ENCODE measurements at regions not wholly inside any gene's neighbourhood (a gene's known extent, or its start where the extent isn't known, plus 50 kb on each side); places are given as distances from the start of the nearest gene placed in this dataset.

- TF ChIP-seq EZH2phosphoT487 (IDR thresholded peaks at IDR 0.05; ENCODE audit: low read depth, severe bottlenecking, unreplicated experiment) (no peak), CTCF (IDR thresholded peaks at IDR 0.05; ENCODE audit: poor library complexity) (no peak), EZH2 (IDR thresholded peaks at IDR 0.05; ENCODE audit: borderline replicate concordance) (no peak)
These were observed 481.8 kb downstream of the GRXCR1 start for GRCh38 chr4:43374216-43374751.

DNA sequence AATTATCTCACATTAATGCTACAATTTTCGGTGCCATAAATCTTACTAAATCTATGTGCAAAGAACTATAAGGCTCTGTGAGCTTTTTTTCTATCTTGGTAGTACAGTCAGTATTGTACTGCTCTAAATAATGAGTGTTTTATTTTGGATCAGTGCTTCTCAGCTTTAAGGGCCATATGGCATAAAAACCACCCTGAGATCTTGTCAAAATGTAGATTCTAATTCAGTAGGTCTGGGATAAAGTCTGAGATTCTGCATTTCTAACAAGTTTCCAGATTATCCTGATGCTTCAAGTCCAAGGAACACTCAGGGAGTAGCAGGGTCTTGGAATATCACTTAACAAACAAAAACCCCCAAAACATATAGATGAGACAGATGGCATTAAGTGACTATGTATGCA is 486.5 kb downstream of the GRXCR1 start:
- Histone ChIP-seq H3K36me3 (replicated peaks; ENCODE audit: insufficient read depth, low read depth) (no peaks in the 10 kb centered on the region), H3K27ac (no peak overlapping the region), H3K9me3 (ENCODE audit: low read depth) (no peaks in the 10 kb centered on the region), H4K20me1 (ENCODE audit: insufficient read depth, poor library complexity, severe bottlenecking) (no peaks in the 10 kb centered on the region), H3K4me3 (no peak overlapping the region), H3K27me3 (no peaks in the 10 kb centered on the region), H3K79me2 (no peaks in the 10 kb centered on the region), H3K4me2 (no peak overlapping the region), H3K4me1 (ENCODE audit: insufficient read depth) (no peaks in the 10 kb centered on the region), H2AFZ (no peak overlapping the region), H3K9me2 (replicated peaks; ENCODE audit: insufficient read depth) (peaks cover 3% of the 10 kb centered on the region)
- no peak for TF ChIP-seq EZH2 (IDR thresholded peaks at IDR 0.05; ENCODE audit: borderline replicate concordance)
- TF ChIP-seq EZH2phosphoT487 (IDR thresholded peaks at IDR 0.05; ENCODE audit: low read depth, severe bottlenecking, unreplicated experiment): no peak
- TF ChIP-seq CTCF (IDR thresholded peaks at IDR 0.05; ENCODE audit: poor library complexity): no peak
- 92% methylated on average over 1 of the region's 1 CpG for WGBS (ENCODE audit: low lambda C conversion rate, missing lambda C conversion rate)
- no peak for DNase-seq (ENCODE audit: low spot score)

More at GRCh38 chr4:43374216-43374751, 481.8 kb downstream of the GRXCR1 start:
- Histone ChIP-seq H3K79me2 (no peaks in the 10 kb centered on the region), H3K4me1 (ENCODE audit: insufficient read depth) (no peaks in the 10 kb centered on the region), H4K20me1 (ENCODE audit: insufficient read depth, poor library complexity, severe bottlenecking) (no peaks in the 10 kb centered on the region), H3K4me3 (no peak overlapping the region), H3K9me2 (replicated peaks; ENCODE audit: insufficient read depth) (peaks cover 3% of the 10 kb centered on the region), H3K27me3 (no peaks in the 10 kb centered on the region), H3K9me3 (ENCODE audit: low read depth) (no peaks in the 10 kb centered on the region), H2AFZ (no peak overlapping the region), H3K36me3 (replicated peaks; ENCODE audit: insufficient read depth, low read depth) (no peaks in the 10 kb centered on the region), H3K27ac (no peak overlapping the region), H3K4me2 (no peak overlapping the region)
- 63% methylated on average over 1 of the region's 1 CpG for WGBS (ENCODE audit: low lambda C conversion rate, missing lambda C conversion rate)
- DNase-seq (ENCODE audit: low spot score): no peak

GRCh38 chr4:43380093-43380492 is 487.6 kb downstream of the GRXCR1 start:
- WGBS (ENCODE audit: low lambda C conversion rate, missing lambda C conversion rate): 82% methylated on average over 2 of the region's 2 CpGs
- no peaks in the 10 kb centered on the region for H3K4me1 ChIP-seq (ENCODE audit: insufficient read depth)
- no peaks in the 10 kb centered on the region for H3K27me3 ChIP-seq
- no peaks in the 10 kb centered on the region for H3K9me3 ChIP-seq (ENCODE audit: low read depth)
- H3K27ac ChIP-seq: no peak overlapping the region
- TF ChIP-seq EZH2phosphoT487 (IDR thresholded peaks at IDR 0.05; ENCODE audit: low read depth, severe bottlenecking, unreplicated experiment) (no peak), CTCF (IDR thresholded peaks at IDR 0.05; ENCODE audit: poor library complexity) (no peak), EZH2 (IDR thresholded peaks at IDR 0.05; ENCODE audit: borderline replicate concordance) (no peak)
- H3K4me3 ChIP-seq: no peak overlapping the region
- DNase-seq (ENCODE audit: low spot score): no peak
- H3K4me2 ChIP-seq: no peak overlapping the region
- H2AFZ ChIP-seq: no peak overlapping the region
- H3K9me2 ChIP-seq (replicated peaks; ENCODE audit: insufficient read depth): peaks cover 3% of the 10 kb centered on the region
- H3K36me3 ChIP-seq (replicated peaks; ENCODE audit: insufficient read depth, low read depth): no peaks in the 10 kb centered on the region
- H3K79me2 ChIP-seq: no peaks in the 10 kb centered on the region
- H4K20me1 ChIP-seq (ENCODE audit: insufficient read depth, poor library complexity, severe bottlenecking): no peaks in the 10 kb centered on the region

DNA sequence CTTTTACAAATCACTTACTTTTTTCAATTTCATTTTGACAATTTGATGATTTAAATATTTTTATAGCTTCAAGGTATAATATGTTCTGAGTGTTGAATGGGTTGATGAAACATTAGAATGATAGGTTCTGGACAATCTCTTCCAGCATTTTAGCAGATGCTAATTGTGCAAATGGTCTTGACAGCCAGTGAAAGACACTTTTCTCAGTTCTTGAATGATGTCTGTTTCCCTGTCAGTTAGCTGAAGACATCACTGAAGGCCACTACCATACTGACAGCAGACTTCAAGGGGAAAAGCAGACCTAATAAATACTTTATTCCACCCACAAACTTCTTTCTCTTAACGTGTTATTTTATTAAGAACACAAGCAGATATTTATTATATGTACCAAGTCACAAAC is 498.6 kb downstream of the GRXCR1 start:
- Histone ChIP-seq H3K4me1 (ENCODE audit: insufficient read depth) (no peaks in the 10 kb centered on the region), H3K27ac (no peak overlapping the region), H2AFZ (no peak overlapping the region), H3K4me3 (no peak overlapping the region), H3K79me2 (no peaks in the 10 kb centered on the region), H3K4me2 (no peak overlapping the region), H3K9me2 (replicated peaks; ENCODE audit: insufficient read depth) (no peaks in the 10 kb centered on the region), H3K36me3 (replicated peaks; ENCODE audit: insufficient read depth, low read depth) (no peaks in the 10 kb centered on the region), H3K9me3 (ENCODE audit: low read depth) (no peaks in the 10 kb centered on the region), H3K27me3 (no peaks in the 10 kb centered on the region), H4K20me1 (ENCODE audit: insufficient read depth, poor library complexity, severe bottlenecking) (no peaks in the 10 kb centered on the region)
- TF ChIP-seq CTCF (IDR thresholded peaks at IDR 0.05; ENCODE audit: poor library complexity): no peak
- no peak for TF ChIP-seq EZH2 (IDR thresholded peaks at IDR 0.05; ENCODE audit: borderline replicate concordance)
- no peak for TF ChIP-seq EZH2phosphoT487 (IDR thresholded peaks at IDR 0.05; ENCODE audit: low read depth, severe bottlenecking, unreplicated experiment)
- 63% methylated on average over 1 of the region's 1 CpG for WGBS (ENCODE audit: low lambda C conversion rate, missing lambda C conversion rate)
- DNase-seq (ENCODE audit: low spot score): no peak
